ENCODE measurements at regions not wholly inside any gene's neighbourhood (a gene's known extent, or its start where the extent isn't known, plus 50 kb on each side); places are given as distances from the start of the nearest gene placed in this dataset.
A peak's percentile ranks its signal among the peaks of the same experiment; 100 is the strongest.

DNA sequence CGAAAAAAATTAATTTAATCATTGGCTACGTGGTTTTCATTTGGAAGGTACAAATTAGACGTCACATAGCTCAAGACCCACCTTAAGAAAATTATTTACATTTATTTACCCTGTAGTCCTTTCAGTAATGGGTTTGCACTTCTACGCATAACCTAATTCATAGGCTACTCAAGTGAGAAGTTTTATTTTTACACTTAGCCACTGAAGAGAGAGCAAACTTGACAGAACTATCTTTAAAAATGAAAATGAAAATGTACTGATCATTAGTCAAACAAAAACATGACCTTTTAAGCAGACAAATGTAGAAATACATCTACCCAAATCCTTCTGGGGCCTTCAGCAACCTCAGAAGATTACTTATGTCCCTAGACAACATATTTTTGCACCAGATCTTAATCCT lies 269.4 kb upstream of the TTC14 start (continued):
- peak; percentile 48; the same call in 1 of the 2 replicates for TF ChIP-seq MEF2A (IDR thresholded peaks at IDR 0.05; ENCODE audit: insufficient read depth, low read depth, low read length)
- TF ChIP-seq STAT3 (IDR thresholded peaks at IDR 0.05; ENCODE audit: low read depth, low read length) = no peak
- TF ChIP-seq PML (IDR thresholded peaks at IDR 0.05; ENCODE audit: low read length) = no peak
- TF ChIP-seq NFIC (IDR thresholded peaks at IDR 0.05; ENCODE audit: low read depth, low read length) = 0 out of 2 replicates have a peak, but pooled peaks have one; percentile 36
- no peak for TF ChIP-seq IRF4 (IDR thresholded peaks at IDR 0.05; ENCODE audit: low read depth, low read length)
- TF ChIP-seq ASH2L (IDR thresholded peaks at IDR 0.05; ENCODE audit: borderline replicate concordance, low read depth) = no peak
- TF ChIP-seq IKZF1 (conservative IDR thresholded peaks at IDR 0.05) = no peak
- 0 out of 2 replicates have a peak, but pooled peaks have one; percentile 4 for TF ChIP-seq GABPA (IDR thresholded peaks at IDR 0.05; ENCODE audit: low read depth)
- peak; percentile 58 for TF ChIP-seq NR2F1 (conservative IDR thresholded peaks at IDR 0.05)

DNA sequence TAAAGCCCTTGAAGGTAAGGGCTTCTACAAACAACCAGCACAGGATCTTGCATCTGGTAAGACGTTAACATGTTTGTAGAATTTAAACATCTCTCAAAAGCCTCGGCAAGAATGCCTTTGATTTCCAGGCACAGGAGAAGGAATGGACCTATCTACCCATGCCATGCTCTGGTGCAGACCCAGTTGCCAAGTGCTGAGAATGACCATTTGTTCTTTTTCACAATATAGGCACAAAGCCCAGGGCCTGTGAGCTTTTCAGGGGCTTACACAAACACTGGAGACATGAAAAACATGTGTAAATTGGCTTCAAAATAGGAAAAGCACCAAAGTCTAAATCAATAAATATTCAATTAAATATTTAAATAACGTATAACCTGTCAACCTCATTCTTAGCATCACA lies 266.9 kb upstream of the TTC14 start:
- ATAC-seq = no peak
- Histone ChIP-seq H3K9ac (ENCODE audit: control insufficient read depth, insufficient read depth, low read length) (no peak overlapping the region), H3K4me3 (no peak overlapping the region), H3K27ac (ENCODE audit: control insufficient read depth, insufficient read depth) (no peak overlapping the region), H3K4me2 (ENCODE audit: control insufficient read depth, insufficient read depth) (no peak overlapping the region), H2AFZ (ENCODE audit: control insufficient read depth, low read depth, low read length) (no peak overlapping the region), H3K4me1 (ENCODE audit: control insufficient read depth, insufficient read depth, low read length) (peaks cover 22% of the 10 kb centered on the region), H3K79me2 (ENCODE audit: control insufficient read depth, insufficient read depth, low read length) (no peaks in the 10 kb centered on the region), H3K9me3 (replicated peaks; ENCODE audit: control insufficient read depth, insufficient read depth, low read length) (no peaks in the 10 kb centered on the region; the same call in 1 of the 3 replicates), H4K20me1 (ENCODE audit: control insufficient read depth, insufficient read depth) (no peaks in the 10 kb centered on the region), H3K27me3 (replicated peaks in 1 of 2; ENCODE audit: control insufficient read depth in 2 of 2, insufficient read depth in 2 of 2, low read length in 1 of 2) (no peaks in the 10 kb centered on the region), H3K36me3 (ENCODE audit: control insufficient read depth in 2 of 2, insufficient read depth in 2 of 2, low read length in 1 of 2) (no peaks in the 10 kb centered on the region)
- BruUV-seq (replicated peaks) = no TSS peak
- POLR2A ChIA-PET = interaction anchor here (0.6 kb wide), 1 partner anchor 72 kb away, joined by 3 read pairs; no protein-coding TSS in a partner anchor
- in situ Hi-C loops (cut with MboI) (no loop called here), intact Hi-C loops (cut with micrococcal nuclease; ENCODE audit: unreplicated experiment) (no loop called here)
- WGBS (ENCODE audit: insufficient coverage, insufficient replicate concordance, low lambda C conversion rate, missing lambda C conversion rate) = 94% methylated on average over 3 of the region's 3 CpGs
- CTCF ChIA-PET = no interaction called here
- TF ChIP-seq RAD51 (IDR thresholded peaks at IDR 0.05) (no peak), SPI1 (IDR thresholded peaks at IDR 0.05; ENCODE audit: borderline replicate concordance, insufficient read depth, low read depth, low read length) (no peak), ATF7 (IDR thresholded peaks at IDR 0.05; ENCODE audit: low read depth) (no peak), JUNB (IDR thresholded peaks at IDR 0.05) (no peak), CEBPB (IDR thresholded peaks at IDR 0.05; ENCODE audit: borderline replicate concordance in 1 of 2, low read depth in 2 of 2, low read length in 2 of 2) (no peak), ESRRA (IDR thresholded peaks at IDR 0.05; ENCODE audit: low read length) (no peak)
- FAIRE-seq = no peak
- RAD21 ChIA-PET (ENCODE audit: unreplicated experiment) = interaction anchor here (1.5 kb wide), 1 partner anchor 453 kb away, joined by 4 read pairs; no protein-coding TSS in a partner anchor
- no peak for DNase-seq (ENCODE audit: low read depth, low spot score)
- SMC1A ChIA-PET (ENCODE audit: uncharacterized antibody, unreplicated experiment) = interaction anchor here (0.9 to 1.9 kb wide), 4 partner anchors 15 to 68 kb away, joined by 3 to 5 read pairs (median 4); no protein-coding TSS in a partner anchor

Measured in GM12878 (cell line).